PC-3 (cell line): ENCODE measurements at regions not wholly inside any gene's neighbourhood (a gene's known extent, or its start where the extent isn't known, plus 50 kb on each side); places are given as distances from the start of the nearest gene placed in this dataset.

Source experiments
- EZH2 ChIP-seq: fragments of 300-600 bp; sonication (generic); IDR thresholded peaks from one replicate; pipeline ENCODE4 v1.6.1; 2017; ENCODE audit warnings: antibody characterized with exemption, mild to moderate bottlenecking, low read length; ENCODE audit not compliant: unreplicated experiment
- TF ChIP-seq, protein P1 (sequence below): fragments of 300-600 bp; sonication (generic); conservative IDR thresholded peaks from 2 replicates; pipeline ENCODE4 v1.5.1; 2017; ENCODE audit warnings: antibody characterized with exemption, low read depth, mild to moderate bottlenecking, low read length

DNA sequence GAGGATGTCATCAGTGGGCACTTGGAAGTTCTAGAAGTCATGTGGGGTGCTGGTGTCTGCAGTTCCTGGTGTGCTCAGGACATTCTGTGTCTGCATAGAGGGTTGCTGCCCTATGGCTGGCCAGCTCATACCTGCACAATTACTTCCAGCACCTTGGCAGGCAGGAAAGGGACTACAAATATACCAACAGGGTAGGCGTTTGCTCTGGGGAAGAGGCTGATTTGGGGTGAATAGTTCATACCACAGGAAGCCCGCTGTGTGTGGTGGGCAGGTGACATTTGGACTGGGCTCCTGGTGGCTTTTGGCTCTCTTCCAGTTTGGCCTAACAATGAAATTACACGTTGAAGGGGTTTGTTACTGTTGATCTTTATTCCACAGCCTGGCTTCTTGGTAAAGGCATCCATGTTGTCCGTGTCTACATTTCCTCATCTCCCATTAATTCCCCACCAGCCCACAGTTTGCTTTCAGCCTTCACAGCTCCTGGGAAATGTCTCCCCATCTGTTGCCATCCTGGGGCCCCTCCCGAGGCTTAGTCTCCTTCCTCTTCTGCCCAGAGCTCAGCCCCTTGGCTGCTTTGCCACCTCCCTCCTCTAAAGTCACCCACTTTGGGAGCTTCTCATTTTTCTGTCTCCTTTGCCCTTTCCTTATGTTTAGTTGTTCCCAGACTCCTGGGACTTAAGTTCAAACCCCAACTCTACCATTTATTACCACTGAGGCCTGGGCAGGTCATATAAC is 88.1 kb downstream of the RSPH3 start:
- TF ChIP-seq, protein P1, sequence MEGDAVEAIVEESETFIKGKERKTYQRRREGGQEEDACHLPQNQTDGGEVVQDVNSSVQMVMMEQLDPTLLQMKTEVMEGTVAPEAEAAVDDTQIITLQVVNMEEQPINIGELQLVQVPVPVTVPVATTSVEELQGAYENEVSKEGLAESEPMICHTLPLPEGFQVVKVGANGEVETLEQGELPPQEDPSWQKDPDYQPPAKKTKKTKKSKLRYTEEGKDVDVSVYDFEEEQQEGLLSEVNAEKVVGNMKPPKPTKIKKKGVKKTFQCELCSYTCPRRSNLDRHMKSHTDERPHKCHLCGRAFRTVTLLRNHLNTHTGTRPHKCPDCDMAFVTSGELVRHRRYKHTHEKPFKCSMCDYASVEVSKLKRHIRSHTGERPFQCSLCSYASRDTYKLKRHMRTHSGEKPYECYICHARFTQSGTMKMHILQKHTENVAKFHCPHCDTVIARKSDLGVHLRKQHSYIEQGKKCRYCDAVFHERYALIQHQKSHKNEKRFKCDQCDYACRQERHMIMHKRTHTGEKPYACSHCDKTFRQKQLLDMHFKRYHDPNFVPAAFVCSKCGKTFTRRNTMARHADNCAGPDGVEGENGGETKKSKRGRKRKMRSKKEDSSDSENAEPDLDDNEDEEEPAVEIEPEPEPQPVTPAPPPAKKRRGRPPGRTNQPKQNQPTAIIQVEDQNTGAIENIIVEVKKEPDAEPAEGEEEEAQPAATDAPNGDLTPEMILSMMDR: no peak
- TF ChIP-seq EZH2: no peak
